Right lobe of liver (tissue), 6 donors: ENCODE measurements at regions not wholly inside any gene's neighbourhood (a gene's known extent, or its start where the extent isn't known, plus 50 kb on each side); places are given as distances from the start of the nearest gene placed in this dataset.

Source experiments
- ATAC-seq, 4 donors: fragments of 200-7000 bp; cut with Tn5 transposase; one replicate each; pipeline ENCODE4 v1.9.1; 2020; ENCODE audit warnings: mild to moderate bottlenecking in 4 of 4, moderate library complexity in 4 of 4
- DNase-seq, 3 donors: peaks; one replicate each; pipeline ENCODE4 v3.0.0-alpha.2; 2020
- H3K27ac ChIP-seq, 3 donors: fragments of 200-600 bp; one replicate each; pipeline ENCODE4 v1.8.0; 2022
- H3K27me3 ChIP-seq, 2 donors: fragments of 200-600 bp; one replicate each; pipeline ENCODE4 v1.8.0; 2022
- H3K36me3 ChIP-seq, 4 donors: fragments of 200-600 bp; sonication (generic) in 1 of 4; one replicate each; pipeline versions ENCODE4 v1.5.1 to v1.8.0; 2017 to 2022; ENCODE audit warnings: control low read depth in 1 of 4
- H3K4me1 ChIP-seq, 4 donors: fragments of 200-600 bp; sonication (generic) in 1 of 4; one replicate each; pipeline versions ENCODE4 v1.5.1 to v1.8.0; 2017 to 2022; ENCODE audit warnings: control low read depth in 1 of 4
- H3K4me3 ChIP-seq, 3 donors: fragments of 200-600 bp; one replicate each; pipeline ENCODE4 v1.8.0; 2022
- H3K9me3 ChIP-seq, 4 donors: fragments of 200-600 bp; sonication (generic) in 1 of 4; one replicate each; pipeline versions ENCODE4 v1.5.1 to v1.8.0; 2017 to 2022; ENCODE audit warnings: control low read depth in 1 of 4
- CTCF ChIP-seq, 4 donors: fragments of 200-600 bp in 3 of 4; fragments of 450-650 bp in 1 of 4; IDR thresholded peaks; one replicate each; pipeline versions ENCODE4 v1.5.1 to v1.8.0; 2016 to 2022; ENCODE audit warnings: antibody characterized with exemption in 4 of 4, mild to moderate bottlenecking in 2 of 4
- POLR2A ChIP-seq: fragments of 450-650 bp; IDR thresholded peaks from one replicate; pipeline ENCODE4 v1.6.1; 2017; ENCODE audit warnings: antibody characterized with exemption, mild to moderate bottlenecking
- WGBS: methylation state at CpG from one replicate; pipeline ENCODE4 v1.1.6; 2018; ENCODE audit warnings: low coverage, low lambda C conversion rate; ENCODE audit not compliant: insufficient coverage; ENCODE audit errors: missing lambda C conversion rate; 5-methylcytosine and 5-hydroxymethylcytosine counted together
- intact Hi-C, 2 donors: fragments of 100-400 bp; cut with DNase I; formaldehyde crosslinking; loops; one replicate each; pipeline versions ENCODE4 v1.11.2 to v1.14.1; 2022
- donor health status: DM: no; HTN: yes; CAD: no.
- donor health status: DM: no; HTN: no; CAD: no.
- donor health status: DM: no; HTN: no; CAD: no.
- donor health status: DM: no; HTN: yes; CAD: no.
- donor health status: DM: no; HTN: yes; CAD: no.

- DNase-seq (no peak), ATAC-seq (no peak)
- intact Hi-C loops, result no loop called here
- Histone ChIP-seq H3K36me3 (no peaks in the 10 kb centered on the region), H3K4me3 (no peak overlapping the region), H3K9me3 (no peaks in the 10 kb centered on the region), H3K27ac (no peak overlapping the region), H3K27me3 (no peaks in the 10 kb centered on the region), H3K4me1 (no peaks in the 10 kb centered on the region)
- 66% methylated on average over 3 of the region's 3 CpGs for WGBS
- TF ChIP-seq POLR2A (no peak), CTCF (IDR thresholded peaks at IDR 0.05) (no peak)
Measured at GRCh38 chr1:63041660-63042059, 257.7 kb downstream of the ATG4C start.

GRCh38 chr1:63042278-63042677 lies 258.3 kb downstream of the ATG4C start:
- no peak overlapping the region for H3K27ac ChIP-seq
- H3K27me3 ChIP-seq, result no peaks in the 10 kb centered on the region
- intact Hi-C loops, result no loop called here
- DNase-seq, result no peak
- H3K9me3 ChIP-seq, result no peaks in the 10 kb centered on the region
- no peak overlapping the region for H3K4me3 ChIP-seq
- TF ChIP-seq POLR2A (no peak), CTCF (IDR thresholded peaks at IDR 0.05) (no peak)
- ATAC-seq, result no peak
- 39% methylated on average over 4 of the region's 4 CpGs for WGBS
- no peaks in the 10 kb centered on the region for H3K36me3 ChIP-seq
- H3K4me1 ChIP-seq, result no peaks in the 10 kb centered on the region

GRCh38 chr1:63046539-63046938 lies 262.6 kb downstream of the ATG4C start:
- intact Hi-C loops, result no loop called here
- no peak overlapping the region for H3K27ac ChIP-seq
- no peaks in the 10 kb centered on the region for H3K27me3 ChIP-seq
- H3K9me3 ChIP-seq, result no peaks in the 10 kb centered on the region
- DNase-seq, result no peak
- no peaks in the 10 kb centered on the region for H3K4me1 ChIP-seq
- no peak for TF ChIP-seq POLR2A
- TF ChIP-seq CTCF (IDR thresholded peaks at IDR 0.05), result no peak
- ATAC-seq, result no peak
- no peak overlapping the region for H3K4me3 ChIP-seq
- WGBS, result 84% methylated on average over 2 of the region's 2 CpGs
- H3K36me3 ChIP-seq, result no peaks in the 10 kb centered on the region

GRCh38 chr1:63049135-63049534 lies 265.2 kb downstream of the ATG4C start:
- H3K4me3 ChIP-seq, result no peak overlapping the region
- H3K9me3 ChIP-seq, result no peaks in the 10 kb centered on the region
- 37% methylated on average over 2 of the region's 2 CpGs for WGBS
- DNase-seq (no peak), ATAC-seq (no peak)
- intact Hi-C loops, result no loop called here
- TF ChIP-seq POLR2A, result no peak
- TF ChIP-seq CTCF (IDR thresholded peaks at IDR 0.05), result no peak
- no peaks in the 10 kb centered on the region for H3K27me3 ChIP-seq
- no peak overlapping the region for H3K27ac ChIP-seq
- H3K4me1 ChIP-seq, result no peaks in the 10 kb centered on the region
- no peaks in the 10 kb centered on the region for H3K36me3 ChIP-seq

- ATAC-seq (no peak), DNase-seq (no peak)
- Histone ChIP-seq H3K4me1 (no peaks in the 10 kb centered on the region), H3K9me3 (no peaks in the 10 kb centered on the region), H3K27ac (no peak overlapping the region), H3K4me3 (no peak overlapping the region), H3K36me3 (no peaks in the 10 kb centered on the region), H3K27me3 (no peaks in the 10 kb centered on the region)
- 52% methylated on average over 3 of the region's 5 CpGs for WGBS
- intact Hi-C loops, result no loop called here
- TF ChIP-seq POLR2A, result no peak
- no peak for TF ChIP-seq CTCF (IDR thresholded peaks at IDR 0.05)
Measured at GRCh38 chr1:63051356-63051755, 267.4 kb downstream of the ATG4C start.
